Sigmoid colon (tissue), 6 donors: ENCODE measurements at regions not wholly inside any gene's neighbourhood (a gene's known extent, or its start where the extent isn't known, plus 50 kb on each side); places are given as distances from the start of the nearest gene placed in this dataset.
"Not testable (repeated sequence)": the region's sequence is repeated elsewhere in the genome, so short reads cannot be mapped to it uniquely, and the experiment has no call there.

Experiments
- DNase-seq: peaks from one replicate; pipeline ENCODE4 v3.0.0-alpha.2; 2019
- H3K27ac ChIP-seq, 4 donors: fragments of 200-600 bp; sonication (generic); one replicate each; pipeline ENCODE4 v1.5.1; 2016 to 2019; ENCODE audit warnings: mild to moderate bottlenecking in 1 of 4
- H3K27me3 ChIP-seq, 3 donors: fragments of 200-600 bp; sonication (generic); one replicate each; pipeline ENCODE4 v1.5.1; 2019; ENCODE audit warnings: mild to moderate bottlenecking in 1 of 3
- H3K36me3 ChIP-seq, 4 donors: fragments of 200-600 bp; sonication (generic); one replicate each; pipeline ENCODE4 v1.5.1; 2016 to 2019
- H3K4me1 ChIP-seq, 4 donors: fragments of 200-600 bp; sonication (generic); one replicate each; pipeline ENCODE4 v1.5.1; 2017 to 2019
- H3K4me3 ChIP-seq, 4 donors: fragments of 200-600 bp; sonication (generic); one replicate each; pipeline ENCODE4 v1.5.1; 2017 to 2019; ENCODE audit warnings: mild to moderate bottlenecking in 2 of 4, moderate library complexity in 1 of 4
- H3K9me3 ChIP-seq, 4 donors: fragments of 200-600 bp in 3 of 4; sonication (generic) in 3 of 4; one replicate each; pipeline versions ENCODE4 v1.5.1 to v1.6.1; 2013 to 2019
- EP300 ChIP-seq, 4 donors: sonication (generic); formaldehyde crosslinking; IDR thresholded peaks; one replicate each; pipeline ENCODE4 v1.6.1; 2017; ENCODE audit warnings: antibody characterized with exemption in 4 of 4
- POLR2A ChIP-seq, 2 donors: fragments of 450-650 bp; IDR thresholded peaks; one replicate each; pipeline ENCODE4 v1.6.1; 2016; ENCODE audit warnings: antibody characterized with exemption in 2 of 2, mild to moderate bottlenecking in 2 of 2, moderate library complexity in 2 of 2
- POLR2AphosphoS5 ChIP-seq, 4 donors: sonication (generic); formaldehyde crosslinking; IDR thresholded peaks; one replicate each; pipeline ENCODE4 v1.6.1; 2017; ENCODE audit warnings: antibody characterized with exemption in 4 of 4
- WGBS, 2 donors: extraction: QIAGEN DNeasy Blood & Tissue Kit; methylation state at CpG; one replicate each; pipeline ENCODE4 v1.1.7; 2013; 5-methylcytosine and 5-hydroxymethylcytosine counted together
- intact Hi-C: fragments of 100-400 bp; cut with DNase I; formaldehyde crosslinking; loops from one replicate; pipeline ENCODE4 v1.15.1; 2023
- TF ChIP-seq, protein P1 (sequence below), 4 experiments: fragments of 450-650 bp in 3 of 4; fragments of 200-600 bp in 1 of 4; IDR thresholded peaks; one replicate each; pipeline ENCODE4 v1.5.1; 2016 to 2019; ENCODE audit warnings: antibody characterized with exemption in 4 of 4, mild to moderate bottlenecking in 3 of 4, moderate library complexity in 2 of 4
- donor health status: healthy with polysubstance abuse.
- donor health status: healthy.

DNA sequence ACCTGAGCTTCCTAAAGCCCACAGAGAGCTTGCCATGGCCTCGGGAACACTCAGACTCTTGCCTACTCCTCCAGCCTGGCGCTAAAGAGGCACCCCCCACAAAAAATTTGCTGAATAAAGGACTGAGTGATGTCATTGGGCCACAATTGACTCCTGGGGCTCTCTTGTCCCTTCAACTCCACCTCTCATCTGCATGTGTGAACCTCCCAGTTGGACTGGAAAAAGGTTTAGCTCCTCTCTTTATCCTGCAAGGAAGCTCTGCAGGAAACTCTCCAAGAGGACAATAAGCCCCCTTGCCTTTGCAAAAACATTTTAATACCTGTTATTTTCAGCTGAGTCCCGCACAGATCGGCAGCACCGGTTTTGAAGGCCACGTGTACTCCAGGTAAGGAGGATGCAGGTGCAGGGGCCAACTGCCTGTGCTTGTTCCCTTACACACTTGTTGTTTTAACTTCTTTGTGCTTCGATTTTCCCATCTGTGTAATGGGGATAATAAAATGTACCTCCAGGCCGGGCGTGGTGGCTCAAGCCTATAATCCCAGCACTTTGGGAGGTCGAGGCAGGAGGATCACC, 107.3 kb downstream of the TFAP2C start:
- H3K9me3 ChIP-seq = no peaks in the 10 kb centered on the region

GRCh38 chr20:56744325-56744821, 115.3 kb downstream of the TFAP2C start:
- H3K4me1 ChIP-seq, H3K27me3 ChIP-seq, H3K4me3 ChIP-seq, H3K36me3 ChIP-seq, DNase-seq, H3K27ac ChIP-seq, H3K9me3 ChIP-seq, intact Hi-C loops: not testable (repeated sequence)
- 89 to 95% methylated on average over 4 of the region's 4 CpGs for WGBS, 2 donors

More for the DNA sequence above, 107.3 kb downstream of the TFAP2C start:
- intact Hi-C loops = no loop called here
- Histone ChIP-seq H3K27me3 (peaks cover 0 to 4% (median 0%) of the 10 kb centered on the region in 3 donors), H3K4me1 (peaks cover 0 to 11% (median 10%) of the 10 kb centered on the region in 4 donors), H3K36me3 (no peaks in the 10 kb centered on the region), H3K27ac (no peak overlapping the region), H3K4me3 (no peak overlapping the region)
- 30 to 61% methylated on average over 10 of the region's 10 CpGs for WGBS, 2 donors
- DNase-seq = no peak
- no peak for TF ChIP-seq POLR2A (IDR thresholded peaks at IDR 0.05)
- no peak for TF ChIP-seq EP300 (IDR thresholded peaks at IDR 0.05)
- TF ChIP-seq POLR2AphosphoS5 (IDR thresholded peaks at IDR 0.05) = no peak
- TF ChIP-seq, protein P1, sequence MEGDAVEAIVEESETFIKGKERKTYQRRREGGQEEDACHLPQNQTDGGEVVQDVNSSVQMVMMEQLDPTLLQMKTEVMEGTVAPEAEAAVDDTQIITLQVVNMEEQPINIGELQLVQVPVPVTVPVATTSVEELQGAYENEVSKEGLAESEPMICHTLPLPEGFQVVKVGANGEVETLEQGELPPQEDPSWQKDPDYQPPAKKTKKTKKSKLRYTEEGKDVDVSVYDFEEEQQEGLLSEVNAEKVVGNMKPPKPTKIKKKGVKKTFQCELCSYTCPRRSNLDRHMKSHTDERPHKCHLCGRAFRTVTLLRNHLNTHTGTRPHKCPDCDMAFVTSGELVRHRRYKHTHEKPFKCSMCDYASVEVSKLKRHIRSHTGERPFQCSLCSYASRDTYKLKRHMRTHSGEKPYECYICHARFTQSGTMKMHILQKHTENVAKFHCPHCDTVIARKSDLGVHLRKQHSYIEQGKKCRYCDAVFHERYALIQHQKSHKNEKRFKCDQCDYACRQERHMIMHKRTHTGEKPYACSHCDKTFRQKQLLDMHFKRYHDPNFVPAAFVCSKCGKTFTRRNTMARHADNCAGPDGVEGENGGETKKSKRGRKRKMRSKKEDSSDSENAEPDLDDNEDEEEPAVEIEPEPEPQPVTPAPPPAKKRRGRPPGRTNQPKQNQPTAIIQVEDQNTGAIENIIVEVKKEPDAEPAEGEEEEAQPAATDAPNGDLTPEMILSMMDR (IDR thresholded peaks at IDR 0.05) = no peak

- H3K4me1 ChIP-seq = no peaks in the 10 kb centered on the region
- DNase-seq = no peak
- H3K4me3 ChIP-seq = no peak overlapping the region
- 61 to 67% methylated on average over 8 of the region's 8 CpGs for WGBS, 2 donors
- no peaks in the 10 kb centered on the region for H3K9me3 ChIP-seq
- H3K36me3 ChIP-seq = no peaks in the 10 kb centered on the region
- TF ChIP-seq EP300 (IDR thresholded peaks at IDR 0.05) = no peak
- no peak overlapping the region for H3K27ac ChIP-seq
- H3K27me3 ChIP-seq = peaks cover 0 to 7% (median 0%) of the 10 kb centered on the region in 3 donors
- intact Hi-C loops = no loop called here
Observed at GRCh38 chr20:56748476-56749377, 119.6 kb downstream of the TFAP2C start.

GRCh38 chr20:56750430-56750829, 121.3 kb downstream of the TFAP2C start:
- DNase-seq = no peak
- 35 to 36% methylated on average over 17 of the region's 17 CpGs for WGBS, 2 donors

GRCh38 chr20:56752274-56752673, 123.2 kb downstream of the TFAP2C start:
- Histone ChIP-seq H3K4me1 (no peaks in the 10 kb centered on the region), H3K36me3 (no peaks in the 10 kb centered on the region), H3K27ac (no peak overlapping the region), H3K9me3 (no peaks in the 10 kb centered on the region), H3K4me3 (no peak overlapping the region), H3K27me3 (peaks cover 0 to 7% (median 0%) of the 10 kb centered on the region in 3 donors)
- TF ChIP-seq POLR2A (IDR thresholded peaks at IDR 0.05) (no peak), POLR2AphosphoS5 (IDR thresholded peaks at IDR 0.05) (no peak), EP300 (IDR thresholded peaks at IDR 0.05) (no peak)
- TF ChIP-seq, protein P1 (IDR thresholded peaks at IDR 0.05) = no peak
- intact Hi-C loops = no loop called here
- 57 to 67% methylated on average over 8 of the region's 8 CpGs for WGBS, 2 donors
- DNase-seq = no peak

More at GRCh38 chr20:56750430-56750829, 121.3 kb downstream of the TFAP2C start:
- intact Hi-C loops = no loop called here
- Histone ChIP-seq H3K27me3 (peaks cover 0 to 7% (median 0%) of the 10 kb centered on the region in 3 donors), H3K4me1 (no peaks in the 10 kb centered on the region), H3K36me3 (no peaks in the 10 kb centered on the region), H3K4me3 (no peak overlapping the region), H3K27ac (no peak overlapping the region), H3K9me3 (no peaks in the 10 kb centered on the region)
- TF ChIP-seq POLR2AphosphoS5 (IDR thresholded peaks at IDR 0.05) = no peak
- TF ChIP-seq, protein P1 (IDR thresholded peaks at IDR 0.05) = no peak
- TF ChIP-seq POLR2A (IDR thresholded peaks at IDR 0.05) = no peak
- TF ChIP-seq EP300 (IDR thresholded peaks at IDR 0.05) = no peak
